ENCODE measurements at regions not wholly inside any gene's neighbourhood (a gene's known extent, or its start where the extent isn't known, plus 50 kb on each side); places are given as distances from the start of the nearest gene placed in this dataset.

- in situ Hi-C loops (cut with MboI; ENCODE audit: low pct_unique_long_range_greater_than_20kb, low sequenced_read_pairs, unreplicated experiment) = no loop called here
- no peak for DNase-seq (ENCODE audit: low spot score)
- TF ChIP-seq CTCF (IDR thresholded peaks at IDR 0.05; ENCODE audit: extremely low read depth, insufficient read depth, missing control alignments) = no peak
Measured at GRCh38 chr10:108412323-108412722, 1247.8 kb upstream of the SORCS1 start.

- TF ChIP-seq CTCF (IDR thresholded peaks at IDR 0.05; ENCODE audit: extremely low read depth, insufficient read depth, missing control alignments) = no peak
- in situ Hi-C loops (cut with MboI; ENCODE audit: low pct_unique_long_range_greater_than_20kb, low sequenced_read_pairs, unreplicated experiment) = no loop called here
- DNase-seq (ENCODE audit: low spot score) = no peak
Measured at GRCh38 chr10:108411894-108412293, 1247.4 kb upstream of the SORCS1 start.

GRCh38 chr10:108411206-108411605 is 1246.7 kb upstream of the SORCS1 start:
- no peak for DNase-seq (ENCODE audit: low spot score)
- no peak for TF ChIP-seq CTCF (IDR thresholded peaks at IDR 0.05; ENCODE audit: extremely low read depth, insufficient read depth, missing control alignments)
- in situ Hi-C loops (cut with MboI; ENCODE audit: low pct_unique_long_range_greater_than_20kb, low sequenced_read_pairs, unreplicated experiment) = no loop called here

- in situ Hi-C loops (cut with MboI; ENCODE audit: low pct_unique_long_range_greater_than_20kb, low sequenced_read_pairs, unreplicated experiment) = no loop called here
- DNase-seq (ENCODE audit: low spot score) = no peak
- TF ChIP-seq CTCF (IDR thresholded peaks at IDR 0.05; ENCODE audit: extremely low read depth, insufficient read depth, missing control alignments) = no peak
Measured at GRCh38 chr10:108410236-108410635, 1245.7 kb upstream of the SORCS1 start.

GRCh38 chr10:108409306-108409705 is 1244.8 kb upstream of the SORCS1 start:
- in situ Hi-C loops (cut with MboI; ENCODE audit: low pct_unique_long_range_greater_than_20kb, low sequenced_read_pairs, unreplicated experiment) = no loop called here
- no peak for TF ChIP-seq CTCF (IDR thresholded peaks at IDR 0.05; ENCODE audit: extremely low read depth, insufficient read depth, missing control alignments)
- no peak for DNase-seq (ENCODE audit: low spot score)

- in situ Hi-C loops (cut with MboI; ENCODE audit: low pct_unique_long_range_greater_than_20kb, low sequenced_read_pairs, unreplicated experiment) = no loop called here
- DNase-seq (ENCODE audit: low spot score) = no peak
- no peak for TF ChIP-seq CTCF (IDR thresholded peaks at IDR 0.05; ENCODE audit: extremely low read depth, insufficient read depth, missing control alignments)
Measured at GRCh38 chr10:108404155-108404554, 1239.6 kb upstream of the SORCS1 start.

GRCh38 chr10:108399465-108399864 is 1235.0 kb upstream of the SORCS1 start:
- TF ChIP-seq CTCF (IDR thresholded peaks at IDR 0.05; ENCODE audit: extremely low read depth, insufficient read depth, missing control alignments) = no peak
- no peak for DNase-seq (ENCODE audit: low spot score)
- in situ Hi-C loops (cut with MboI; ENCODE audit: low pct_unique_long_range_greater_than_20kb, low sequenced_read_pairs, unreplicated experiment) = no loop called here
